Heart left ventricle (tissue), 16 donors: ENCODE measurements at regions not wholly inside any gene's neighbourhood (a gene's known extent, or its start where the extent isn't known, plus 50 kb on each side); places are given as distances from the start of the nearest gene placed in this dataset.

ENCODE experiments used
- ATAC-seq, 4 donors: fragments of 200-7000 bp; cut with Tn5 transposase; one replicate each; pipeline ENCODE4 v1.9.1; 2020 to 2022; ENCODE audit warnings: moderate library complexity in 4 of 4, mild to moderate bottlenecking in 3 of 4, moderate number of reproducible peaks in 1 of 4
- DNase-seq, 5 donors: peaks; one replicate each; pipeline ENCODE4 v3.0.0-alpha.2; 2020
- H3K27ac ChIP-seq, 12 donors: fragments of 200-600 bp; sonication (generic) in 4 of 12; one replicate each; pipeline versions ENCODE4 v1.5.0 to v1.8.0; 2016 to 2022; ENCODE audit warnings: mild to moderate bottlenecking in 2 of 12
- H3K27me3 ChIP-seq, 9 donors: fragments of 200-600 bp; sonication (generic) in 2 of 9; one replicate each; pipeline versions ENCODE4 v1.5.1 to v1.8.0; 2016 to 2022; ENCODE audit warnings: mild to moderate bottlenecking in 3 of 9
- H3K36me3 ChIP-seq, 9 donors: fragments of 200-600 bp; sonication (generic) in 2 of 9; one replicate each; pipeline versions ENCODE4 v1.5.0 to v1.8.0; 2018 to 2022; ENCODE audit warnings: mild to moderate bottlenecking in 2 of 9
- H3K4me1 ChIP-seq, 12 donors: fragments of 200-600 bp; sonication (generic) in 4 of 12; one replicate each; pipeline versions ENCODE4 v1.5.0 to v1.8.0; 2016 to 2022; ENCODE audit warnings: mild to moderate bottlenecking in 3 of 12
- H3K4me3 ChIP-seq, 12 donors: fragments of 200-600 bp; sonication (generic) in 4 of 12; one replicate each; pipeline versions ENCODE4 v1.5.0 to v1.8.0; 2017 to 2022; ENCODE audit warnings: mild to moderate bottlenecking in 9 of 12, moderate library complexity in 4 of 12
- H3K9me3 ChIP-seq, 12 donors: fragments of 200-600 bp; sonication (generic) in 4 of 12; one replicate each; pipeline versions ENCODE4 v1.5.0 to v1.8.0; 2016 to 2022; ENCODE audit warnings: mild to moderate bottlenecking in 1 of 12
- CTCF ChIP-seq, 12 donors: fragments of 200-600 bp; sonication (generic) in 4 of 12; IDR thresholded peaks; one replicate each; pipeline versions ENCODE4 v1.5.0 to v1.8.0; 2018 to 2022; ENCODE audit warnings: antibody characterized with exemption in 12 of 12, mild to moderate bottlenecking in 5 of 12
- POLR2A ChIP-seq, 2 donors: fragments of 450-650 bp; IDR thresholded peaks; one replicate each; pipeline ENCODE4 v1.6.1; 2017; ENCODE audit warnings: antibody characterized with exemption in 2 of 2, mild to moderate bottlenecking in 2 of 2, moderate library complexity in 2 of 2
- WGBS, 4 donors: extraction: QIAGEN DNeasy Blood & Tissue Kit in 2 of 4; methylation state at CpG; one replicate each; pipeline versions ENCODE4 v1.1.5 to v1.1.7; 2013 to 2018; 5-methylcytosine and 5-hydroxymethylcytosine counted together
- intact Hi-C, 10 donors: fragments of 100-400 bp; cut with DNase I; formaldehyde crosslinking; loops; one replicate each; pipeline versions ENCODE4 v1.11.1 to v1.14.2; 2022
- donor health status: ischemic (EF 13 %, LVEDD 7.1; RV severe dilation, severe dysfunction).
- donor health status: healthy with polysubstance abuse.
- donor health status: DM: no; HTN: yes; CAD: no.
- donor health status: DM: no; HTN: no; CAD: no.
- donor health status: ischemic (EF 25% LVEDD 6.9; RV normal size, moderate dysfunction).
- donor health status: ischemic (EF 25% LVEDD 5.7; RV mildly dilated, moderate dysfunction).
- donor health status: healthy.
- donor health status: DM: yes; HTN: yes; CAD: no.
- donor health status: ischemic (EF 35%, LVEDD 5.7; RV mildly dilated, moderate dysfunction).
- donor health status: nonischemic (EF 11% LVEDD 7.7; RV severe dilation, severe dysfunction).
- donor health status: DM: yes; HTN: yes; CAD: no.
- donor health status: PGD.
- donor health status: ischemic (EF 29% LVEDD 5.4; RV normal size, mild dysfunction).
- donor health status: nonischemic (EF 23%, LVEDD 6.1; RV moderate dilation, normal function).

- ATAC-seq: no peak
Observed at GRCh38 chr3:187836823-187837770, 91.8 kb upstream of the BCL6 start.

GRCh38 chr3:187838016-187838540 is 92.8 kb upstream of the BCL6 start:
- no peak for TF ChIP-seq CTCF (IDR thresholded peaks at IDR 0.05)
- TF ChIP-seq POLR2A (IDR thresholded peaks at IDR 0.05): no peak
- DNase-seq: no peak
- Histone ChIP-seq H3K4me3 (no peak overlapping the region), H3K27ac (no peak overlapping the region), H3K9me3 (peaks cover 0 to 7% (median 0%) of the 10 kb centered on the region in 12 donors), H3K27me3 (no peaks in the 10 kb centered on the region), H3K4me1 (no peaks in the 10 kb centered on the region), H3K36me3 (no peaks in the 10 kb centered on the region)
- no peak for ATAC-seq
- 77 to 86% (median 82%) methylated on average over 5 of the region's 5 CpGs for WGBS, 4 donors
- intact Hi-C loops: no loop called here

More at GRCh38 chr3:187836823-187837770, 91.8 kb upstream of the BCL6 start:
- DNase-seq: no peak
- no peaks in the 10 kb centered on the region for H3K27me3 ChIP-seq
- H3K4me1 ChIP-seq: no peaks in the 10 kb centered on the region
- intact Hi-C loops: loop anchor here in 1 of 10 donors (1.0 kb wide), 1 partner anchor 39 kb away; no protein-coding TSS in a partner anchor
- no peaks in the 10 kb centered on the region for H3K36me3 ChIP-seq
- WGBS, 4 donors: 69 to 80% (median 73%) methylated on average over 8 of the region's 8 CpGs
- peaks cover 0 to 7% (median 0%) of the 10 kb centered on the region in 12 donors for H3K9me3 ChIP-seq
- H3K27ac ChIP-seq: no peak overlapping the region
- H3K4me3 ChIP-seq: no peak overlapping the region
- no peak for TF ChIP-seq CTCF (IDR thresholded peaks at IDR 0.05)
- TF ChIP-seq POLR2A (IDR thresholded peaks at IDR 0.05): no peak

GRCh38 chr3:187839422-187839821 is 94.2 kb upstream of the BCL6 start:
- 83 to 93% (median 87%) methylated on average over 5 of the region's 5 CpGs for WGBS, 4 donors

More at GRCh38 chr3:187839422-187839821, 94.2 kb upstream of the BCL6 start:
- H3K9me3 ChIP-seq: peaks cover 0 to 7% (median 0%) of the 10 kb centered on the region in 12 donors
- ATAC-seq: no peak
- H3K36me3 ChIP-seq: no peaks in the 10 kb centered on the region
- H3K4me1 ChIP-seq: no peaks in the 10 kb centered on the region
- H3K27me3 ChIP-seq: no peaks in the 10 kb centered on the region
- H3K27ac ChIP-seq: no peak overlapping the region
- intact Hi-C loops: no loop called here
- no peak for TF ChIP-seq POLR2A (IDR thresholded peaks at IDR 0.05)
- no peak for TF ChIP-seq CTCF (IDR thresholded peaks at IDR 0.05)
- H3K4me3 ChIP-seq: no peak overlapping the region
- DNase-seq: no peak
